B cell (primary cell): ENCODE measurements at regions not wholly inside any gene's neighbourhood (a gene's known extent, or its start where the extent isn't known, plus 50 kb on each side); places are given as distances from the start of the nearest gene placed in this dataset.

ENCODE experiments used
- ATAC-seq: fragments of 200-7000 bp; cut with Tn5 transposase; one replicate; pipeline ENCODE4 v1.10.0; 2021; ENCODE audit warnings: low read depth, mild to moderate bottlenecking, moderate number of reproducible peaks, moderate library complexity
- CTCF ChIA-PET: fragments of 350-600 bp; sonication (Branson Sonifier 250); formaldehyde crosslinking; loops from one replicate; lab custom pipeline; 2021; ENCODE audit warnings: antibody characterized with exemption, inconsistent platforms; lab: Charles Lee
- POLR2A ChIA-PET: fragments of 350-600 bp; sonication (Branson Sonifier 250); formaldehyde crosslinking; loops from one replicate; lab custom pipeline; 2021; ENCODE audit warnings: antibody characterized with exemption; lab: Charles Lee
- DNase-seq: peaks from one replicate; pipeline ENCODE4 v3.0.0; 2013
- H2AFZ ChIP-seq: 2 replicates; pipeline ENCODE4 v1.6.1; 2012; ENCODE audit warnings: mild to moderate bottlenecking, low read depth, low read length; ENCODE audit not compliant: insufficient read depth, poor library complexity, severe bottlenecking
- H3K27ac ChIP-seq, 2 donors: 1 replicate in 1 of 2; 2 replicates in 1 of 2; pipeline ENCODE4 v1.5.1; 2012 to 2013; ENCODE audit warnings: low read length in 2 of 2, mild to moderate bottlenecking in 2 of 2, moderate library complexity in 1 of 2
- H3K27me3 ChIP-seq, 4 experiments: fragments of 200-600 bp in 1 of 4; sonication (generic) in 1 of 4; replicated peaks in 1 of 4; 1 replicate in 2 of 4; 2 replicates in 2 of 4; pipeline versions ENCODE4 v1.6.1 to v1.7.0; 2013 to 2016; ENCODE audit warnings: low read length in 3 of 4, mild to moderate bottlenecking in 2 of 4, mixed read lengths in 1 of 4, moderate library complexity in 1 of 4; ENCODE audit not compliant: insufficient read depth in 4 of 4, control insufficient read depth in 3 of 4; ENCODE audit errors: control extremely low read depth in 1 of 4
- H3K36me3 ChIP-seq, 2 experiments: replicated peaks in 1 of 2; 1 replicate in 1 of 2; 2 replicates in 1 of 2; pipeline versions ENCODE4 v1.6.1 to v1.7.1; 2013; ENCODE audit warnings: low read length in 1 of 2; ENCODE audit not compliant: insufficient read depth in 2 of 2, control insufficient read depth in 1 of 2; ENCODE audit errors: control extremely low read depth in 1 of 2, extremely low read depth in 1 of 2
- H3K4me1 ChIP-seq, 2 donors: fragments of 200-600 bp in 1 of 2; sonication (generic) in 1 of 2; 1 replicate in 1 of 2; 2 replicates in 1 of 2; pipeline versions ENCODE4 v1.5.1 to v1.6.1; 2013 to 2017; ENCODE audit warnings: low read length in 2 of 2; ENCODE audit not compliant: control insufficient read depth in 2 of 2, insufficient read depth in 2 of 2
- H3K4me2 ChIP-seq: replicated peaks from 2 replicates; pipeline ENCODE3; 2012; ENCODE audit warnings: mild to moderate bottlenecking, low read depth, low read length; ENCODE audit not compliant: poor library complexity, severe bottlenecking
- H3K4me3 ChIP-seq, 5 experiments: fragments of 200-600 bp in 1 of 5; sonication (generic) in 1 of 5; 1 replicate in 3 of 5; 2 replicates in 2 of 5; pipeline versions ENCODE4 v1.5.1 to v1.7.0; 2011 to 2016; ENCODE audit warnings: low read length in 4 of 5, mild to moderate bottlenecking in 4 of 5, low read depth in 2 of 5, control low read depth in 1 of 5, moderate library complexity in 1 of 5; ENCODE audit not compliant: insufficient read depth in 1 of 5; ENCODE audit errors: control extremely low read depth in 1 of 5, extremely low read depth in 1 of 5
- H3K79me2 ChIP-seq: fragments of 200-600 bp; sonication (generic); one replicate; pipeline ENCODE4 v1.6.0; 2016; ENCODE audit warnings: low read length; ENCODE audit not compliant: control insufficient read depth, insufficient read depth
- H3K9ac ChIP-seq: fragments of 200-600 bp; sonication (generic); 2 replicates; pipeline ENCODE4 v1.6.1; 2017; ENCODE audit warnings: mild to moderate bottlenecking, low read length, moderate library complexity
- H3K9me3 ChIP-seq, 3 donors: one replicate each; pipeline versions ENCODE4 v1.6.1 to v1.7.1; 2013; ENCODE audit warnings: low read length in 2 of 3; ENCODE audit not compliant: control insufficient read depth in 2 of 3, insufficient read depth in 1 of 3; ENCODE audit errors: control extremely low read depth in 1 of 3
- H4K20me1 ChIP-seq: 2 replicates; pipeline ENCODE4 v1.6.0; 2012; ENCODE audit warnings: mild to moderate bottlenecking, low read length; ENCODE audit not compliant: insufficient read depth, control insufficient read depth, poor library complexity, severe bottlenecking
- H3K27ac Mint-ChIP-seq: one replicate; pipeline ENCODE4 v1.8.0; 2021; ENCODE audit warnings: mixed read lengths
- H3K27me3 Mint-ChIP-seq: one replicate; pipeline ENCODE4 v1.8.0; 2021; ENCODE audit warnings: mixed read lengths
- H3K4me1 Mint-ChIP-seq: one replicate; pipeline ENCODE4 v1.8.0; 2021; ENCODE audit warnings: mixed read lengths
- H3K4me3 Mint-ChIP-seq: one replicate; pipeline ENCODE4 v1.8.0; 2021; ENCODE audit warnings: mixed read lengths
- H3K9me3 Mint-ChIP-seq: one replicate; pipeline ENCODE4 v1.8.0; 2022; ENCODE audit warnings: mixed read lengths; ENCODE audit not compliant: insufficient read depth
- EZH2 ChIP-seq: IDR thresholded peaks from 2 replicates; pipeline ENCODE4 v1.6.1; 2012; ENCODE audit warnings: borderline replicate concordance, low read depth, mild to moderate bottlenecking, moderate library complexity, low read length; ENCODE audit not compliant: insufficient read depth, poor library complexity, severe bottlenecking
- WGBS: methylation state at CpG from one replicate; pipeline ENCODE4 v1.1.5; 2013; ENCODE audit warnings: missing lambda C conversion rate; ENCODE audit not compliant: insufficient coverage; 5-methylcytosine and 5-hydroxymethylcytosine counted together
- intact Hi-C: fragments of 100-400 bp; cut with micrococcal nuclease; formaldehyde crosslinking; loops from one replicate; pipeline ENCODE4 v1.10.0; 2022
- TF ChIP-seq, protein P1 (sequence below): fragments of 200-600 bp; IDR thresholded peaks from one replicate; pipeline ENCODE4 v1.8.0; 2022; ENCODE audit warnings: antibody characterized with exemption, mild to moderate bottlenecking

- no peaks in the 10 kb centered on the region for H3K79me2 ChIP-seq
- no peak overlapping the region for H3K4me3 Mint-ChIP-seq
- no peaks in the 10 kb centered on the region for H3K4me1 ChIP-seq
- ChIA-PET POLR2A (no interaction called here), CTCF (no interaction called here)
- no peaks in the 10 kb centered on the region for H3K27me3 ChIP-seq
- no peak for TF ChIP-seq EZH2
- TF ChIP-seq, protein P1, sequence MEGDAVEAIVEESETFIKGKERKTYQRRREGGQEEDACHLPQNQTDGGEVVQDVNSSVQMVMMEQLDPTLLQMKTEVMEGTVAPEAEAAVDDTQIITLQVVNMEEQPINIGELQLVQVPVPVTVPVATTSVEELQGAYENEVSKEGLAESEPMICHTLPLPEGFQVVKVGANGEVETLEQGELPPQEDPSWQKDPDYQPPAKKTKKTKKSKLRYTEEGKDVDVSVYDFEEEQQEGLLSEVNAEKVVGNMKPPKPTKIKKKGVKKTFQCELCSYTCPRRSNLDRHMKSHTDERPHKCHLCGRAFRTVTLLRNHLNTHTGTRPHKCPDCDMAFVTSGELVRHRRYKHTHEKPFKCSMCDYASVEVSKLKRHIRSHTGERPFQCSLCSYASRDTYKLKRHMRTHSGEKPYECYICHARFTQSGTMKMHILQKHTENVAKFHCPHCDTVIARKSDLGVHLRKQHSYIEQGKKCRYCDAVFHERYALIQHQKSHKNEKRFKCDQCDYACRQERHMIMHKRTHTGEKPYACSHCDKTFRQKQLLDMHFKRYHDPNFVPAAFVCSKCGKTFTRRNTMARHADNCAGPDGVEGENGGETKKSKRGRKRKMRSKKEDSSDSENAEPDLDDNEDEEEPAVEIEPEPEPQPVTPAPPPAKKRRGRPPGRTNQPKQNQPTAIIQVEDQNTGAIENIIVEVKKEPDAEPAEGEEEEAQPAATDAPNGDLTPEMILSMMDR = no peak
- DNase-seq = no peak
- H3K4me1 Mint-ChIP-seq = no peaks in the 10 kb centered on the region
- WGBS = no CpG with 5 or more reads among the region's 2 CpGs
- H3K27me3 Mint-ChIP-seq = no peaks in the 10 kb centered on the region
- no peak for ATAC-seq
- no peaks in the 10 kb centered on the region for H4K20me1 ChIP-seq
- intact Hi-C loops = no loop called here
- H3K27ac ChIP-seq = no peak overlapping the region
- no peak overlapping the region for H3K4me2 ChIP-seq
- no peaks in the 10 kb centered on the region for H3K36me3 ChIP-seq
- H3K9ac ChIP-seq = no peak overlapping the region
- peaks cover 0 to 3% (median 2%) of the 10 kb centered on the region in 3 donors for H3K9me3 ChIP-seq
- H3K9me3 Mint-ChIP-seq = no peaks in the 10 kb centered on the region
- H3K4me3 ChIP-seq = no peak overlapping the region
- no peak overlapping the region for H2AFZ ChIP-seq
- no peak overlapping the region for H3K27ac Mint-ChIP-seq
Measured at GRCh38 chr4:65917486-65917885, 247.2 kb upstream of the EPHA5 start.

DNA sequence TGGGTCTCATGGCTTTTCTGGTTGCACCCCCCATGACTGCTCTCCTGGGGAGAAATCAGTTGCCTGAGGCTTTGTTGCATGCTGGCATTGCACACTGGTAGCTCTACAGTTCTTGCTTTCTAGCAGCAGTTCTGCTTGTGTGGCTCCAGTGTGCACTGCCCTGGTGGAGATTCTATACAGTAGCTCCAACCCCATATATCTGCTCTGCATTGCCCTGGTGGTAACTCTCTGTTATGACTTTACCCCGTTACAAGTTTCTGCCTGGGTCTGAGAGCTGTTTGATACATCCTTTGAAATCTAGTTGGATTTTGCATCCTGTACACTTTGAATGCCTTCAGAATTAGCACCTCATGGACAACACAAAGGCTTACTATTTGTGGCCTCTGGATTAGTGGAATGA is 241.4 kb upstream of the EPHA5 start:
- no peaks in the 10 kb centered on the region for H3K79me2 ChIP-seq
- Mint-ChIP-seq H3K4me1 (no peaks in the 10 kb centered on the region), H3K4me3 (no peak overlapping the region), H3K27ac (no peak overlapping the region), H3K9me3 (no peaks in the 10 kb centered on the region), H3K27me3 (no peaks in the 10 kb centered on the region)
- no peaks in the 10 kb centered on the region for H3K27me3 ChIP-seq
- WGBS = no CpG with 5 or more reads among the region's 1 CpG
- no peaks in the 10 kb centered on the region for H3K36me3 ChIP-seq
- H3K4me3 ChIP-seq = no peak overlapping the region
- ChIA-PET CTCF (no interaction called here), POLR2A (no interaction called here)
- H4K20me1 ChIP-seq = no peaks in the 10 kb centered on the region
- no peak overlapping the region for H2AFZ ChIP-seq
- DNase-seq (no peak), ATAC-seq (no peak)
- H3K4me2 ChIP-seq = no peak overlapping the region
- no peaks in the 10 kb centered on the region for H3K4me1 ChIP-seq
- H3K9me3 ChIP-seq = peaks cover 0 to 1% (median 0%) of the 10 kb centered on the region in 3 donors
- intact Hi-C loops = no loop called here
- no peak overlapping the region for H3K9ac ChIP-seq
- TF ChIP-seq EZH2 = no peak
- TF ChIP-seq, protein P1 = no peak
- no peak overlapping the region for H3K27ac ChIP-seq
